NCI-H524 (cell line): ENCODE measurements at regions not wholly inside any gene's neighbourhood (a gene's known extent, or its start where the extent isn't known, plus 50 kb on each side); places are given as distances from the start of the nearest gene placed in this dataset.
"Not testable (repeated sequence)": the region's sequence is repeated elsewhere in the genome, so short reads cannot be mapped to it uniquely, and the experiment has no call there.

Experiments used
- DNase-seq, 2 experiments: peaks; one replicate each; lab custom pipeline; 2025; lab: John Stamatoyannopoulos, UW

- no peak for DNase-seq
Measured at GRCh38 chr11:95650276-95650675, 139.3 kb downstream of the FAM76B start.

DNA sequence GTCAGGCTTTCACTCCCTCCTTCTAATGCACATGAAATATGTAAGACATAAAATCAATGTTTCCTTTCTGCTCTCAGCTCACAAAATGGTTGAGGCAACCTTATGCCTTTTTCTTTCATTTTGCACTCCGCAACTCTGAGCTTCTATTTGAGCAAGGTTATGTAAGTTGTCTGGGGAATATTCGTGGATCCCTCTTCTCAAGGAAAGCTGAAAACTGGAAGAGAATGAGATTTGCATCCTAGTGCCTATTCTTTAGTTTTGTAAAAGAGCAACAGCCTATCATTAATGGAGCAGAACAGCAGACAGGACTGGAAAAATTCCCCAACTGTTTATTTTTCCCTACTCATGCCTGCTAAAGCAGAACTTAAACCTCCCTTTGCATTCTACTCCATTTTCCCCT lies 141.7 kb downstream of the FAM76B start:
- no peak for DNase-seq

DNA sequence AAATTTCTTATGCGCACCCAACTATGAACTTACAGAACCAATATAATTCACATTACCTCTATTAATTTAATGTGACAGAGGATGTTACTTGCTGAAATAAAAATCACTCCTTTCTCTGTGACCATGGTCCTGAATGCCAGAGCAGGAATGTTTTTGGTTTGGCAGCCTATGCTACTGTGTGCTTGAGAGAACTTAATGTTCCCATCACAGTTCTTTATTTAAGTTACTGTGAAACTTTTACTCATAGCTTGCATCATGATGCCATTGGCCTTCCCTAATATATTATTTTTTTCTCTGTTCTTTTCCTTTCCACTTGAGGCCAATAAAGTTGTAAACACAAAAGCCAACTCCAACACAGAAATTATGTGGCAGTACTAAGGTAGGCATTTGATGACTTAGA lies 142.2 kb downstream of the FAM76B start:
- DNase-seq: no peak

DNA sequence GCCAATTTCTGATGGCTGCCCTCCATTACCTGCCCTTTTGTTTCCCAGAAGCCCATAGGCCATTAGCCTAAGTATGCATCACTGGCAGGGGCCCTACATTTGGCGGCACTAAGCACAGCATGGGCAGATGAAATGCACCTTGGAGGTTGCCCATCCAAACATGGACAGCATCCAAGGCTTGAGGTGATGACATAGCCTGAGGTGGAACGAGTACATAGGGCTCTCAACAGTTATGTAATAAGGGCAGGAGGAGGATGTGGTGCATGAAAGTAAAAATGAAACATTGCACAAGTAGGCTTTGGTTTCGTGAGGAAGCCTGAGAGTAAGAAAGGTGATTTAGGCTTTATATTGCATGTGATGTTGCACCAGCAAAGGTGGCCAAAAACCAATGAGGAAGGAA lies 148.1 kb downstream of the FAM76B start:
- DNase-seq: no peak

DNA sequence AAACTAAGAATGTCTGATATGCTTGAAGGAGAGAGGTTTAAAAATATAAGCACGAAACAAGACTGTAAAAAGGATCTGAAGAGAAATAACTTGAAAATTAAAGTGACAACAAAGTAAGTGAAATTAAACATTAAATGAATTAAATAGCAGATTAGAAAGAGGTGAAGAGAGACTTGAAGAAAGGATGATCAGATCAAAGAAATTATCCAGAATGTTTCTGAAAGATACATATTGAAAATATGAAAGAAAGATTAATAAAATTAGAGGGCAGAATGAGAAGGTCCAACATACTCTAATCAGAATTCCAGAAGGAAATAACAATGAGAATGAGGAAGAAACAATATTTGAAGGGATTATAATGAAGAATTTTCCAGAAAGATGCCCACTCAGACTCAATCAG lies 151.1 kb downstream of the FAM76B start:
- DNase-seq: no peak

DNA sequence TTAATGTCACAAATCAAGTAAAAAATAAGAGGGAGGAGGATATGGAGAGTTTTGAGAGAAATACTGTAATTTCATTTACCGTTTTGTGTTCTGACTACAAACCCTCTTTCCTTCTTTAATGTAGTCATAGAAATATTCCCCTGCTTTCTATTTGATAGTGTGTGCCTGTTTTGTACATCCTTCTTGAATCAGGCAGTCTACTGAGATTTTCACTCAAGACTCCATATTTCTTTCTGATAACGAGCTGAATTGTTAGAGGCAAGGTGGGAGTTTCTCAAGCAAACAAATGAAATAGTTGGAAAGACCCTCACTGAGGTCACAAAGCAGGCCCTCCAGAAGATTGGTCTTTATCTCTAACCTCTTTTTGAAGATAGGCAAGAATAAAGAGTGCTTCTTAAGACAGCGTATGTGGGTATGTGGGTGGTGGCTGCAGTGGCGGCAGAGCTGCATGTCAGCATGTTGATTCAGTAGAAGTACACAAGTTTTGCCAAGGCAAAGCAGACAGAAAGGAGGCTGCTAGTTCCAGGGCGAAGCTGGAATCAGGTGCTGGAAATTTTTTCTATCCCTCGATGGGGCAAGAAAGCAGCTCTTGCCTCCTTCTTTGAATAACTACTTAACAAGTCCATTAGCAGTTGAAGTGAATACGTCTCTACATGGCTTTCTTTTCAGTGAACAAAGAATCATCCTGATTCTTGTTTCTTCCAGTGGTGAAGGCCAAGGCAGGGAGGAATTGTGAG lies 164.2 kb downstream of the FAM76B start:
- no peak for DNase-seq

DNA sequence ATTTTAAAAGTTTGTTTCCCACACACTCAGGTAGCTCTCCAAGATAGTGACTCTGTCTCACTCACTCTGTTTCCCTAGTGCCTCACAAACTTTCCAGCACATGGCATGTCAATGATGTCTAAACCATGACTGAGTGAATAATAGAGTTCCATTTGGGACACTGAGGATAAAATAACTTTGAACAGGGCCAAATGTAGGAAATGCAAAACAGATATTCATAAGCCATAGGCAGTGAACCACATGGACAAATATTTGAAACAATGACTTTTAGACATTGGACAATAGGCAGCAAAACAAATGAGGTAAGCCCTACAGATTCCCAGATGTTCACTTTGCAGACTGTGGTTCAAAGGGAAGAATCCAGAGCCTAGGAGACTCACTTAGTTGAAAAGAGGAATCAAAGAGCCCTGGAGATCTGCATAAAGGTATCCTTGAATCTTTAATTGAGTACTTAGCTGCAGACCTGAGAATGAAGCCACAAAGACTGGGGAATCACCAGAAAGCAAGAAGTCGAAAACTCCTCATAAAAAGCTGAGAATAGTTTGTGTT lies 173.3 kb downstream of the FAM76B start:
- no peak for DNase-seq

DNA sequence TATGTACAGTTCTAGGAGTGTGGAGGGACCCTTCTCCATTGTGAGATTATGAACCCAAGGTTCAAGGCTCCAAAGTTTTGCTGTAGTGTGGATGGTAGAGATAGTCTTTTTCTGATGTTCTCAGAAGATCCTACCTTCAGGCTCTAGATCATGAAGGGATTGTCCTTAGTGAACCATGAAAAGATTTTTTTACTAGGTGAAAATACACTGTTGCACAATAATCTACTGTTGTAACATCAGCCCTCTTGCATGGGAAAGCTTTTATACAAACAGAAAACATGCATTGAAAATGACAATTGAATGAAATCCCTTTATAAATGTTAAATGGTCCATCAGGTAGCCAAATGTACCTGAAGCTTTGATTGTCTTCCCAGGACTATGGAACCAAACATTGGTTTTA lies 177.8 kb downstream of the FAM76B start:
- no peak for DNase-seq

GRCh38 chr11:95610185-95610584 lies 179.4 kb downstream of the FAM76B start:
- DNase-seq: not testable (repeated sequence)

DNA sequence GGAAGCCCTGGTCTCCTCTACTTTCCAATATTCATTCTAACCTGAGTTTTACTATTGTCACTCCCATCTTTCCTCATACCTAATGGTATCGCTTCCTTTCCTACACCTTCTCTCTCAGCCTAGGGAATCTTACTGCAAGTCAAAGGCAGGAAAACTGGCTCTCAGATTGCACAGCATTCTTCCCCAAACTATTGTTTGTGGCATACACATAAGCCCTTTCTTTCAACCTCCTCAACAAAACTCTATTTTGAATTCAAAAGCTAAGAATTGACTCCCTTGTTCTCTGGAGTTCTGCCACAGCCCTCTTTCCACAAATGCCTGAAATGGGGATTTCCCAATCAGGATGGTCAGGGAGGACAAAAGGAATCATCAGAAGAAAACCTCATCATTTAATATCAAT lies 181.5 kb downstream of the FAM76B start:
- no peak for DNase-seq

DNA sequence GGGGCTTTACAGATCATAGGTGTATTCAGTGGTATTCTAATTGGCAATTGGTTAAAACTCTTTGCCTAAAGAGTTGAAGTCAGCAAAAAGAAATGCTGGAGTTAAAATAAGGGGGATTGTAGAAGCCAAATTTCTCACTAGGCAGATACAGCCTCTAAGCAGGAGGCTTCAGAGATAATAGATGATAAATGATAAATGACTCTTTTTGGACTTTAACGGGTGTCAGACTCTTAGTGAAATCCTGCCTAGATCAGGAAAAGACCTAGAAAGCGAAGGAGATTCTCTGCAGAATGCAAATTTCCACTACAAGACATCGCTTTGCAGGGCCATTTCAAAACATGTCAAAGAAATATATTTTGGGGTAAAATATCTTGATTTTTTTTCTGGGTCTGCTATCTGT lies 182.8 kb downstream of the FAM76B start:
- DNase-seq: no peak

GRCh38 chr11:95605271-95605940 lies 184.2 kb downstream of the FAM76B start:
- no peak for DNase-seq

- DNase-seq: peak; percentile 81 to 94
Measured at GRCh38 chr11:95599959-95600586, 189.5 kb downstream of the FAM76B start.

- DNase-seq: no peak
Measured at GRCh38 chr11:95595973-95596489, 193.6 kb downstream of the FAM76B start.

DNA sequence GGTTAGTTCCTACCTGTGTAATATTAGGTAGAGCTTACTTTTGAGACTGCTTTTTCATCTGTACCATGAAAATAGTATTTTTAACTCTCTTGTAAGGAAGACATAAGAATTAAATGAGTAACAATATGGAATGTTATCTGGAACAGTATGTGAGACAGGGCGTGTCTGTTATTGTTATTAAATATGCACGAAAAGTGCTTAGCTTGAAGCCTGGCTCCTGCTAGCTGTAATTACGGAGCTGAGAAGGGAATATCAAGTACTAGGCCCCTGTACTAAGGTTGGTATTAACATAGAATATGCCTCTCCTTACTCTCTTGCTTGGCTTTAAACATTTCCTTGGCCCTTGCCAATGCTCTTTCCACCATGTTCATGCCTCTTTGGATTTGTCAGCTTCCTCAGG lies 194.0 kb downstream of the FAM76B start:
- no peak for DNase-seq

GRCh38 chr11:95593111-95593510 lies 196.5 kb downstream of the FAM76B start:
- no peak for DNase-seq

DNA sequence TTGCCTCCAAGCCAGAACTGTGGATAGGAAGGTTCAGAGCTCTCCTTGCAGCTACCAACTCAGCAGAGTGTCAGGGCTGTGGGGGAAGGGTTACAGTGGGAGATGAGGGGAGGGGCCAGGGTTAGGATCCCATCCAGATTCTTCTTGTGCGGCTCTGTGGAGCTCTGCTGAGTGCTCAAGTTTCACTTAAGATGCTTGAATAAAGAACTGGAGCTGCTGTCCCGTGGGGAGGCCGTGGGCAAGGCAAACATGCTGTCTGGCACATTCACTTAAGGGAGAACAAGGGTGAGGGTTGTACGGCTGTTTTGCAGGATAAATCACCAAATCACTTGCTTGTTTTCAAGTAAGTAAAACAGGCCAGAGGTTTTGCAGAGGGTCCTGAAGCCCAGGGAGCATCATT lies 197.1 kb downstream of the FAM76B start:
- DNase-seq: peak in 1 of 2 experiments; percentile 75

GRCh38 chr11:95589893-95590612 lies 199.5 kb downstream of the FAM76B start:
- no peak for DNase-seq

DNA sequence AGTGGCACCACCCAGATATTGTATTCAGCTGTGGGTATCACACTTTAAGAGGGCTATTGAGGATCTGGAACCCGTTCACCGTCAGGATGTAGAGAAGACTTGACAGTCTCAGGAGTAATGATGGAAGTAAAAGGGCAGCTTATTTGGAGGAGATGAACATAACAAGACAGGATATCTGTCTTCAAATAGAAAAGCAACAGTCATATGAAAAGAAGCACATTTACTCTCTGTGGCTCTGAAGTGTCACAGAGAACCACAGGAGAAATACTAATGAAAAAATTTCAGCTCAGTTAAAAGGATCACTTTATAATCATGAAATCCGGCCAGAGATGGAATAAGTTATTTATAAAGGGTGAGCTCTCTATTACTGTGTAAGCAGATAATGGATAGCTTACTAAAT lies 200.8 kb downstream of the FAM76B start:
- DNase-seq: no peak

GRCh38 chr11:95586661-95587060 lies 202.9 kb downstream of the FAM76B start:
- peak in 1 of 2 experiments; percentile 55 for DNase-seq

DNA sequence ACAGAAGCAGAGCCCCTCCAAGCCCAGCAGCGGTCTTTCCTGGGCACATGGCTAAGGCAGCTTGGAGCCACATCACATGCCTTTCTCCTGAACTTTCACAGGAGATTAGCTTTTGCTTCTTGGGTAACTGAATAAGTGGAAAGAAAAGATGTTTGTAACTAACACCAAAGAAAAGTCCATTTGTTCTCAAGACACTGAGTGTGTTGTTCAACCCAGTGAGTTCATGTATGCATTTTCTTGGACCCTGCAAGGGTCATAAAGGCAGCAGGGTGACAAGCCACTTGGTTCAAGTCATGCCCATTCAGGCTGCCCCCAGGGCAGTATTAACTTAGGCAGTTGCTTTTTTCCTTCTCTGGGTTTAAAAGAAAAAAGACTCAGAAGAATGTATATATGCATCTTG lies 203.4 kb downstream of the FAM76B start:
- no peak for DNase-seq

DNA sequence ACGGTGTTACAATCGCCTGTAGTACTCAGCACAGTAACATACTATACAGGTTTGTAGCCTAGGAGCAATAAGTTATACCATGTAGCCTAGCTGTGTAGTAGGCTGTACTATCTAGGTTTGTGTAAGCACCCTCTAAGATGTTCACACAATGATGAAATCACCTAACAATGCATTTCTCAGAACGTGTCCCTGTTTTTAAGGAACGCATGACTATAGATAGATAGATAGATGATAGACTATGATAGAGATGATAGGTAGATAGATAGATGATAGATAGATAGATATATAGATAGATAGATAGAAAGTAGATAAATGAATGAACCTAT lies 203.9 kb downstream of the FAM76B start:
- DNase-seq: no peak
